ENCODE measurements at regions not wholly inside any gene's neighbourhood (a gene's known extent, or its start where the extent isn't known, plus 50 kb on each side); places are given as distances from the start of the nearest gene placed in this dataset.

GRCh38 chr2:215717501-215718381, 281.9 kb upstream of the FN1 start:
- Histone ChIP-seq H3K79me2 (ENCODE audit: control insufficient read depth, insufficient read depth, low read length) (no peaks in the 10 kb centered on the region), H3K27me3 (replicated peaks in 1 of 4; ENCODE audit: control extremely low read depth in 1 of 4, control insufficient read depth in 3 of 4, insufficient read depth in 4 of 4, low read length in 3 of 4) (no peaks in the 10 kb centered on the region), H3K27ac (ENCODE audit: low read length in 2 of 2) (no peak overlapping the region), H3K9ac (ENCODE audit: low read length) (no peak overlapping the region), H3K9me3 (ENCODE audit: control extremely low read depth in 1 of 3, control insufficient read depth in 2 of 3, insufficient read depth in 1 of 3, low read length in 2 of 3) (no peaks in the 10 kb centered on the region), H3K36me3 (replicated peaks in 1 of 2; ENCODE audit: control extremely low read depth in 1 of 2, control insufficient read depth in 1 of 2, extremely low read depth in 1 of 2, insufficient read depth in 2 of 2, low read length in 1 of 2) (no peaks in the 10 kb centered on the region), H4K20me1 (ENCODE audit: control insufficient read depth, insufficient read depth, low read length, poor library complexity, severe bottlenecking) (no peaks in the 10 kb centered on the region), H3K4me2 (replicated peaks; ENCODE audit: low read depth, low read length, poor library complexity, severe bottlenecking) (no peak overlapping the region), H3K4me1 (ENCODE audit: control insufficient read depth in 2 of 2, insufficient read depth in 2 of 2, low read length in 2 of 2) (no peaks in the 10 kb centered on the region), H2AFZ (ENCODE audit: insufficient read depth, low read depth, low read length, poor library complexity, severe bottlenecking) (no peak overlapping the region), H3K4me3 (ENCODE audit: control extremely low read depth in 1 of 5, extremely low read depth in 1 of 5, insufficient read depth in 1 of 5, low read depth in 2 of 5, low read length in 4 of 5) (no peak overlapping the region)
- ChIA-PET CTCF (interaction anchor here (0.6 kb wide), 1 partner anchor 108 kb away, joined by 4 read pairs; no protein-coding TSS in a partner anchor), POLR2A (no interaction called here)
- Mint-ChIP-seq H3K27ac (no peak overlapping the region), H3K4me1 (no peaks in the 10 kb centered on the region), H3K4me3 (no peak overlapping the region), H3K9me3 (ENCODE audit: insufficient read depth) (no peaks in the 10 kb centered on the region), H3K27me3 (peaks cover 16% of the 10 kb centered on the region)
- 87% methylated on average over 2 of the region's 11 CpGs for WGBS (ENCODE audit: insufficient coverage)
- no peak for DNase-seq
- intact Hi-C loops (cut with micrococcal nuclease) = no loop called here
- TF ChIP-seq CTCF (IDR thresholded peaks at IDR 0.05) = no peak
- TF ChIP-seq EZH2 (IDR thresholded peaks at IDR 0.05; ENCODE audit: borderline replicate concordance, insufficient read depth, low read depth, low read length, poor library complexity, severe bottlenecking) = no peak
- ATAC-seq (ENCODE audit: low read depth) = no peak

GRCh38 chr2:215716956-215717355, 281.1 kb upstream of the FN1 start:
- Mint-ChIP-seq H3K27me3 (peaks cover 20% of the 10 kb centered on the region), H3K27ac (no peak overlapping the region), H3K4me1 (no peaks in the 10 kb centered on the region), H3K4me3 (no peak overlapping the region), H3K9me3 (ENCODE audit: insufficient read depth) (no peaks in the 10 kb centered on the region)
- no peaks in the 10 kb centered on the region for H4K20me1 ChIP-seq (ENCODE audit: control insufficient read depth, insufficient read depth, low read length, poor library complexity, severe bottlenecking)
- no peak overlapping the region for H3K27ac ChIP-seq (ENCODE audit: low read length in 2 of 2)
- H3K4me1 ChIP-seq (ENCODE audit: control insufficient read depth in 2 of 2, insufficient read depth in 2 of 2, low read length in 2 of 2) = no peaks in the 10 kb centered on the region
- ChIA-PET POLR2A (no interaction called here), CTCF (no interaction called here)
- H3K4me2 ChIP-seq (replicated peaks; ENCODE audit: low read depth, low read length, poor library complexity, severe bottlenecking) = no peak overlapping the region
- H3K79me2 ChIP-seq (ENCODE audit: control insufficient read depth, insufficient read depth, low read length) = no peaks in the 10 kb centered on the region
- H2AFZ ChIP-seq (ENCODE audit: insufficient read depth, low read depth, low read length, poor library complexity, severe bottlenecking) = no peak overlapping the region
- TF ChIP-seq CTCF (IDR thresholded peaks at IDR 0.05) (no peak), EZH2 (IDR thresholded peaks at IDR 0.05; ENCODE audit: borderline replicate concordance, insufficient read depth, low read depth, low read length, poor library complexity, severe bottlenecking) (no peak)
- H3K27me3 ChIP-seq (replicated peaks in 1 of 4; ENCODE audit: control extremely low read depth in 1 of 4, control insufficient read depth in 3 of 4, insufficient read depth in 4 of 4, low read length in 3 of 4) = no peaks in the 10 kb centered on the region
- no peaks in the 10 kb centered on the region for H3K36me3 ChIP-seq (replicated peaks in 1 of 2; ENCODE audit: control extremely low read depth in 1 of 2, control insufficient read depth in 1 of 2, extremely low read depth in 1 of 2, insufficient read depth in 2 of 2, low read length in 1 of 2)
- no peaks in the 10 kb centered on the region for H3K9me3 ChIP-seq (ENCODE audit: control extremely low read depth in 1 of 3, control insufficient read depth in 2 of 3, insufficient read depth in 1 of 3, low read length in 2 of 3)
- intact Hi-C loops (cut with micrococcal nuclease) = no loop called here
- H3K9ac ChIP-seq (ENCODE audit: low read length) = no peak overlapping the region
- DNase-seq = no peak
- 94% methylated on average over 5 of the region's 6 CpGs for WGBS (ENCODE audit: insufficient coverage)
- no peak overlapping the region for H3K4me3 ChIP-seq (ENCODE audit: control extremely low read depth in 1 of 5, extremely low read depth in 1 of 5, insufficient read depth in 1 of 5, low read depth in 2 of 5, low read length in 4 of 5)
- ATAC-seq (ENCODE audit: low read depth) = no peak
